WERI-Rb-1 (cell line): ENCODE measurements at regions not wholly inside any gene's neighbourhood (a gene's known extent, or its start where the extent isn't known, plus 50 kb on each side); places are given as distances from the start of the nearest gene placed in this dataset.
"Not testable (repeated sequence)": the region's sequence is repeated elsewhere in the genome, so short reads cannot be mapped to it uniquely, and the experiment has no call there.

Source experiments
- DNase-seq: peaks from one replicate; pipeline ENCODE4 v3.0.0-alpha.2; 2020
- H3K27ac ChIP-seq: fragments of 250-450 bp; sonication (Bioruptor Pico); 2 replicates; pipeline ENCODE4 v1.5.1; 2020; ENCODE audit warnings: mild to moderate bottlenecking, moderate library complexity
- H3K27me3 ChIP-seq: fragments of 250-450 bp; sonication (Bioruptor Pico); 2 replicates; pipeline ENCODE4 v1.5.1; 2021; ENCODE audit warnings: mild to moderate bottlenecking, low read depth, moderate library complexity; ENCODE audit not compliant: insufficient read depth, severe bottlenecking
- H3K36me3 ChIP-seq: fragments of 250-450 bp; sonication (Bioruptor Pico); 2 replicates; pipeline ENCODE4 v1.5.1; 2020; ENCODE audit warnings: mild to moderate bottlenecking, moderate library complexity
- H3K4me3 ChIP-seq: 2 replicates; pipeline ENCODE4 v1.5.1; 2011; ENCODE audit warnings: low read depth, mild to moderate bottlenecking, control low read depth, low read length
- H3K9me3 ChIP-seq: fragments of 250-450 bp; sonication (Bioruptor Pico); 2 replicates; pipeline ENCODE4 v1.5.1; 2021; ENCODE audit warnings: mild to moderate bottlenecking, moderate library complexity; ENCODE audit not compliant: severe bottlenecking
- CTCF ChIP-seq: IDR thresholded peaks from 2 replicates; pipeline ENCODE4 v1.5.1; 2011; ENCODE audit warnings: low read depth, mild to moderate bottlenecking, control low read depth, inconsistent platforms, low read length

GRCh38 chr7:49708590-49708989 is 64.8 kb upstream of the VWC2 start:
- Histone ChIP-seq H3K36me3 (no peaks in the 10 kb centered on the region), H3K27ac (no peak overlapping the region), H3K9me3 (no peaks in the 10 kb centered on the region), H3K27me3 (no peaks in the 10 kb centered on the region), H3K4me3 (no peak overlapping the region)
- TF ChIP-seq CTCF: no peak
- no peak for DNase-seq

- H3K27ac ChIP-seq, DNase-seq, H3K4me3 ChIP-seq, H3K27me3 ChIP-seq, H3K9me3 ChIP-seq, H3K36me3 ChIP-seq: not testable (repeated sequence)
Observed at GRCh38 chr7:49711072-49711723, 62.2 kb upstream of the VWC2 start.

GRCh38 chr7:49714182-49714581 is 59.3 kb upstream of the VWC2 start:
- Histone ChIP-seq H3K27me3 (no peaks in the 10 kb centered on the region), H3K27ac (no peak overlapping the region), H3K9me3 (no peaks in the 10 kb centered on the region), H3K4me3 (no peak overlapping the region), H3K36me3 (no peaks in the 10 kb centered on the region)
- DNase-seq: no peak
- no peak for TF ChIP-seq CTCF

- Histone ChIP-seq H3K9me3 (no peaks in the 10 kb centered on the region), H3K36me3 (no peaks in the 10 kb centered on the region), H3K27me3 (no peaks in the 10 kb centered on the region), H3K27ac (no peak overlapping the region), H3K4me3 (no peak overlapping the region)
- DNase-seq: no peak
- TF ChIP-seq CTCF: no peak
Observed at GRCh38 chr7:49715486-49715885, 58.0 kb upstream of the VWC2 start.

- no peak for TF ChIP-seq CTCF
- no peak overlapping the region for H3K27ac ChIP-seq
- no peaks in the 10 kb centered on the region for H3K36me3 ChIP-seq
- no peaks in the 10 kb centered on the region for H3K27me3 ChIP-seq
- DNase-seq: no peak
- H3K9me3 ChIP-seq: no peaks in the 10 kb centered on the region
- no peak overlapping the region for H3K4me3 ChIP-seq
Observed at GRCh38 chr7:49717547-49717946, 55.9 kb upstream of the VWC2 start.

- H3K9me3 ChIP-seq: no peaks in the 10 kb centered on the region
- no peak overlapping the region for H3K4me3 ChIP-seq
- TF ChIP-seq CTCF: no peak
- H3K27ac ChIP-seq: no peak overlapping the region
- DNase-seq: no peak
- no peaks in the 10 kb centered on the region for H3K36me3 ChIP-seq
- no peaks in the 10 kb centered on the region for H3K27me3 ChIP-seq
Observed at GRCh38 chr7:49718760-49719159, 54.7 kb upstream of the VWC2 start.
